IPS-15b (cell line): ENCODE measurements at regions not wholly inside any gene's neighbourhood (a gene's known extent, or its start where the extent isn't known, plus 50 kb on each side); places are given as distances from the start of the nearest gene placed in this dataset.
"Not testable (repeated sequence)": the region's sequence is repeated elsewhere in the genome, so short reads cannot be mapped to it uniquely, and the experiment has no call there.

Experiments
- H3K27me3 ChIP-seq: one replicate; pipeline ENCODE4 v1.6.1; 2013; ENCODE audit warnings: low read length; ENCODE audit not compliant: control insufficient read depth, insufficient read depth
- H3K36me3 ChIP-seq: one replicate; pipeline ENCODE4 v1.6.1; 2013; ENCODE audit warnings: low read length; ENCODE audit not compliant: control insufficient read depth, insufficient read depth
- H3K4me1 ChIP-seq: one replicate; pipeline ENCODE4 v1.6.1; 2013; ENCODE audit warnings: mild to moderate bottlenecking, low read length; ENCODE audit not compliant: control insufficient read depth, insufficient read depth
- H3K4me3 ChIP-seq: one replicate; pipeline ENCODE4 v1.5.1; 2013; ENCODE audit warnings: low read depth, low read length
- H3K9ac ChIP-seq: one replicate; pipeline ENCODE4 v1.6.1; 2013; ENCODE audit warnings: low read depth, mild to moderate bottlenecking, low read length
- H3K9me3 ChIP-seq: one replicate; pipeline ENCODE4 v1.6.1; 2013; ENCODE audit warnings: mild to moderate bottlenecking, low read length; ENCODE audit not compliant: control insufficient read depth, insufficient read depth

GRCh38 chr4:110359076-110359475, 116.9 kb upstream of the ENPEP start:
- H3K9me3 ChIP-seq = no peaks in the 10 kb centered on the region
- H3K36me3 ChIP-seq = no peaks in the 10 kb centered on the region
- H3K9ac ChIP-seq = no peak overlapping the region
- no peak overlapping the region for H3K4me3 ChIP-seq
- H3K27me3 ChIP-seq = no peaks in the 10 kb centered on the region
- H3K4me1 ChIP-seq = no peaks in the 10 kb centered on the region

- Histone ChIP-seq H3K4me1 (no peaks in the 10 kb centered on the region), H3K27me3 (no peaks in the 10 kb centered on the region), H3K4me3 (no peak overlapping the region), H3K9ac (no peak overlapping the region), H3K9me3 (no peaks in the 10 kb centered on the region), H3K36me3 (no peaks in the 10 kb centered on the region)
Measured at GRCh38 chr4:110357521-110357920, 118.4 kb upstream of the ENPEP start.

- Histone ChIP-seq H3K4me3 (no peak overlapping the region), H3K4me1 (no peaks in the 10 kb centered on the region), H3K9ac (no peak overlapping the region), H3K9me3 (no peaks in the 10 kb centered on the region), H3K36me3 (no peaks in the 10 kb centered on the region), H3K27me3 (no peaks in the 10 kb centered on the region)
Measured at GRCh38 chr4:110354460-110354859, 121.5 kb upstream of the ENPEP start.

GRCh38 chr4:110352670-110353442, 123.1 kb upstream of the ENPEP start:
- Histone ChIP-seq H3K27me3 (no peaks in the 10 kb centered on the region), H3K36me3 (no peaks in the 10 kb centered on the region), H3K4me3 (no peak overlapping the region), H3K9me3 (no peaks in the 10 kb centered on the region), H3K4me1 (no peaks in the 10 kb centered on the region), H3K9ac (no peak overlapping the region)

- Histone ChIP-seq H3K4me3 (no peak overlapping the region), H3K9me3 (no peaks in the 10 kb centered on the region), H3K36me3 (no peaks in the 10 kb centered on the region), H3K4me1 (no peaks in the 10 kb centered on the region), H3K27me3 (no peaks in the 10 kb centered on the region), H3K9ac (no peak overlapping the region)
Measured at GRCh38 chr4:110348711-110349383, 127.1 kb upstream of the ENPEP start.

GRCh38 chr4:110347805-110348204, 128.2 kb upstream of the ENPEP start:
- Histone ChIP-seq H3K4me1 (no peaks in the 10 kb centered on the region), H3K9me3 (no peaks in the 10 kb centered on the region), H3K36me3 (no peaks in the 10 kb centered on the region)

GRCh38 chr4:110344165-110344564, 131.8 kb upstream of the ENPEP start:
- Histone ChIP-seq H3K27me3 (no peaks in the 10 kb centered on the region), H3K4me3 (no peak overlapping the region), H3K36me3 (no peaks in the 10 kb centered on the region), H3K9ac (no peak overlapping the region), H3K4me1 (no peaks in the 10 kb centered on the region), H3K9me3 (no peaks in the 10 kb centered on the region)

More at GRCh38 chr4:110347805-110348204, 128.2 kb upstream of the ENPEP start:
- Histone ChIP-seq H3K9ac (no peak overlapping the region), H3K27me3 (no peaks in the 10 kb centered on the region), H3K4me3 (no peak overlapping the region)

GRCh38 chr4:110343534-110343933, 132.4 kb upstream of the ENPEP start:
- Histone ChIP-seq H3K4me1 (no peaks in the 10 kb centered on the region), H3K9ac (no peak overlapping the region), H3K27me3 (no peaks in the 10 kb centered on the region), H3K4me3 (no peak overlapping the region), H3K36me3 (no peaks in the 10 kb centered on the region), H3K9me3 (no peaks in the 10 kb centered on the region)

- not testable (repeated sequence) for H3K4me3 ChIP-seq, H3K9me3 ChIP-seq, H3K27me3 ChIP-seq, H3K9ac ChIP-seq, H3K36me3 ChIP-seq, H3K4me1 ChIP-seq
Measured at GRCh38 chr4:110341118-110341517, 134.8 kb upstream of the ENPEP start.

- no peaks in the 10 kb centered on the region for H3K9me3 ChIP-seq
- no peaks in the 10 kb centered on the region for H3K27me3 ChIP-seq
- H3K36me3 ChIP-seq = no peaks in the 10 kb centered on the region
- no peaks in the 10 kb centered on the region for H3K4me1 ChIP-seq
- H3K9ac ChIP-seq = no peak overlapping the region
- H3K4me3 ChIP-seq = no peak overlapping the region
Measured at GRCh38 chr4:110335399-110335798, 137.0 kb upstream of the ELOVL6 start.

- Histone ChIP-seq H3K36me3 (no peaks in the 10 kb centered on the region), H3K4me1 (no peaks in the 10 kb centered on the region), H3K9ac (no peak overlapping the region), H3K4me3 (no peak overlapping the region), H3K9me3 (no peaks in the 10 kb centered on the region), H3K27me3 (no peaks in the 10 kb centered on the region)
Measured at GRCh38 chr4:110332483-110332882, 134.1 kb upstream of the ELOVL6 start.

GRCh38 chr4:110326426-110326825, 128.0 kb upstream of the ELOVL6 start:
- not testable (repeated sequence) for H3K4me3 ChIP-seq

More at GRCh38 chr4:110326426-110326825, 128.0 kb upstream of the ELOVL6 start:
- H3K9me3 ChIP-seq, H3K36me3 ChIP-seq, H3K4me1 ChIP-seq, H3K9ac ChIP-seq, H3K27me3 ChIP-seq: not testable (repeated sequence)
